ENCODE measurements at regions not wholly inside any gene's neighbourhood (a gene's known extent, or its start where the extent isn't known, plus 50 kb on each side); places are given as distances from the start of the nearest gene placed in this dataset.

GRCh38 chr16:64149756-64150155 is 972.1 kb downstream of the CDH11 start:
- Histone ChIP-seq H3K27ac (ENCODE audit: low read length) (no peak overlapping the region), H3K9me3 (ENCODE audit: control insufficient read depth, low read depth, low read length) (no peaks in the 10 kb centered on the region), H3K4me3 (ENCODE audit: low read length) (no peak overlapping the region), H3K9ac (ENCODE audit: low read length) (no peak overlapping the region), H3K27me3 (ENCODE audit: control insufficient read depth, insufficient read depth, low read length) (no peaks in the 10 kb centered on the region), H3K36me3 (ENCODE audit: control insufficient read depth, low read depth, low read length) (no peaks in the 10 kb centered on the region), H3K4me1 (ENCODE audit: control insufficient read depth, low read depth, low read length) (peaks cover 5% of the 10 kb centered on the region)

GRCh38 chr16:64148356-64148755 is 973.5 kb downstream of the CDH11 start:
- H3K27ac ChIP-seq (ENCODE audit: low read length) = no peak overlapping the region
- no peaks in the 10 kb centered on the region for H3K27me3 ChIP-seq (ENCODE audit: control insufficient read depth, insufficient read depth, low read length)
- H3K36me3 ChIP-seq (ENCODE audit: control insufficient read depth, low read depth, low read length) = no peaks in the 10 kb centered on the region
- H3K4me1 ChIP-seq (ENCODE audit: control insufficient read depth, low read depth, low read length) = peaks cover under 1% of the 10 kb centered on the region
- no peak overlapping the region for H3K4me3 ChIP-seq (ENCODE audit: low read length)
- no peak overlapping the region for H3K9ac ChIP-seq (ENCODE audit: low read length)
- no peaks in the 10 kb centered on the region for H3K9me3 ChIP-seq (ENCODE audit: control insufficient read depth, low read depth, low read length)

GRCh38 chr16:64147941-64148340 is 973.9 kb downstream of the CDH11 start:
- Histone ChIP-seq H3K36me3 (ENCODE audit: control insufficient read depth, low read depth, low read length) (no peaks in the 10 kb centered on the region), H3K27me3 (ENCODE audit: control insufficient read depth, insufficient read depth, low read length) (no peaks in the 10 kb centered on the region), H3K27ac (ENCODE audit: low read length) (no peak overlapping the region), H3K9ac (ENCODE audit: low read length) (no peak overlapping the region), H3K9me3 (ENCODE audit: control insufficient read depth, low read depth, low read length) (no peaks in the 10 kb centered on the region), H3K4me3 (ENCODE audit: low read length) (no peak overlapping the region), H3K4me1 (ENCODE audit: control insufficient read depth, low read depth, low read length) (no peaks in the 10 kb centered on the region)

GRCh38 chr16:64144617-64145016 is 977.2 kb downstream of the CDH11 start:
- H3K27ac ChIP-seq (ENCODE audit: low read length) = no peak overlapping the region
- H3K36me3 ChIP-seq (ENCODE audit: control insufficient read depth, low read depth, low read length) = no peaks in the 10 kb centered on the region
- H3K9ac ChIP-seq (ENCODE audit: low read length) = no peak overlapping the region
- H3K4me3 ChIP-seq (ENCODE audit: low read length) = no peak overlapping the region
- no peaks in the 10 kb centered on the region for H3K4me1 ChIP-seq (ENCODE audit: control insufficient read depth, low read depth, low read length)
- H3K9me3 ChIP-seq (ENCODE audit: control insufficient read depth, low read depth, low read length) = no peaks in the 10 kb centered on the region
- no peaks in the 10 kb centered on the region for H3K27me3 ChIP-seq (ENCODE audit: control insufficient read depth, insufficient read depth, low read length)

- no peak overlapping the region for H3K27ac ChIP-seq (ENCODE audit: low read length)
- H3K9ac ChIP-seq (ENCODE audit: low read length) = no peak overlapping the region
- H3K27me3 ChIP-seq (ENCODE audit: control insufficient read depth, insufficient read depth, low read length) = no peaks in the 10 kb centered on the region
- H3K4me1 ChIP-seq (ENCODE audit: control insufficient read depth, low read depth, low read length) = no peaks in the 10 kb centered on the region
- H3K36me3 ChIP-seq (ENCODE audit: control insufficient read depth, low read depth, low read length) = no peaks in the 10 kb centered on the region
- no peak overlapping the region for H3K4me3 ChIP-seq (ENCODE audit: low read length)
- no peaks in the 10 kb centered on the region for H3K9me3 ChIP-seq (ENCODE audit: control insufficient read depth, low read depth, low read length)
Measured at GRCh38 chr16:64138621-64139020, 983.2 kb downstream of the CDH11 start.

- H3K36me3 ChIP-seq (ENCODE audit: control insufficient read depth, low read depth, low read length) = no peaks in the 10 kb centered on the region
- no peaks in the 10 kb centered on the region for H3K9me3 ChIP-seq (ENCODE audit: control insufficient read depth, low read depth, low read length)
- H3K4me1 ChIP-seq (ENCODE audit: control insufficient read depth, low read depth, low read length) = no peaks in the 10 kb centered on the region
- no peak overlapping the region for H3K4me3 ChIP-seq (ENCODE audit: low read length)
- no peak overlapping the region for H3K27ac ChIP-seq (ENCODE audit: low read length)
- H3K9ac ChIP-seq (ENCODE audit: low read length) = no peak overlapping the region
- H3K27me3 ChIP-seq (ENCODE audit: control insufficient read depth, insufficient read depth, low read length) = no peaks in the 10 kb centered on the region
Measured at GRCh38 chr16:64138006-64138405, 983.9 kb downstream of the CDH11 start.

GRCh38 chr16:64136743-64137142 is 985.1 kb downstream of the CDH11 start:
- H3K36me3 ChIP-seq (ENCODE audit: control insufficient read depth, low read depth, low read length) = no peaks in the 10 kb centered on the region
- no peaks in the 10 kb centered on the region for H3K4me1 ChIP-seq (ENCODE audit: control insufficient read depth, low read depth, low read length)
- H3K27me3 ChIP-seq (ENCODE audit: control insufficient read depth, insufficient read depth, low read length) = no peaks in the 10 kb centered on the region
- no peak overlapping the region for H3K27ac ChIP-seq (ENCODE audit: low read length)
- no peak overlapping the region for H3K9ac ChIP-seq (ENCODE audit: low read length)
- no peak overlapping the region for H3K4me3 ChIP-seq (ENCODE audit: low read length)
- no peaks in the 10 kb centered on the region for H3K9me3 ChIP-seq (ENCODE audit: control insufficient read depth, low read depth, low read length)

GRCh38 chr16:64136314-64136713 is 985.5 kb downstream of the CDH11 start:
- Histone ChIP-seq H3K9me3 (ENCODE audit: control insufficient read depth, low read depth, low read length) (no peaks in the 10 kb centered on the region), H3K9ac (ENCODE audit: low read length) (no peak overlapping the region), H3K4me3 (ENCODE audit: low read length) (no peak overlapping the region), H3K4me1 (ENCODE audit: control insufficient read depth, low read depth, low read length) (no peaks in the 10 kb centered on the region), H3K27me3 (ENCODE audit: control insufficient read depth, insufficient read depth, low read length) (no peaks in the 10 kb centered on the region), H3K36me3 (ENCODE audit: control insufficient read depth, low read depth, low read length) (no peaks in the 10 kb centered on the region), H3K27ac (ENCODE audit: low read length) (no peak overlapping the region)

GRCh38 chr16:64133366-64133765 is 988.5 kb downstream of the CDH11 start:
- H3K4me1 ChIP-seq (ENCODE audit: control insufficient read depth, low read depth, low read length) = no peaks in the 10 kb centered on the region
- no peak overlapping the region for H3K27ac ChIP-seq (ENCODE audit: low read length)
- no peak overlapping the region for H3K9ac ChIP-seq (ENCODE audit: low read length)
- H3K4me3 ChIP-seq (ENCODE audit: low read length) = no peak overlapping the region
- H3K27me3 ChIP-seq (ENCODE audit: control insufficient read depth, insufficient read depth, low read length) = no peaks in the 10 kb centered on the region
- no peaks in the 10 kb centered on the region for H3K36me3 ChIP-seq (ENCODE audit: control insufficient read depth, low read depth, low read length)
- H3K9me3 ChIP-seq (ENCODE audit: control insufficient read depth, low read depth, low read length) = no peaks in the 10 kb centered on the region

GRCh38 chr16:64132759-64133361 is 989.0 kb downstream of the CDH11 start:
- Histone ChIP-seq H3K9me3 (ENCODE audit: control insufficient read depth, low read depth, low read length) (no peaks in the 10 kb centered on the region), H3K9ac (ENCODE audit: low read length) (no peak overlapping the region), H3K4me1 (ENCODE audit: control insufficient read depth, low read depth, low read length) (no peaks in the 10 kb centered on the region), H3K27ac (ENCODE audit: low read length) (no peak overlapping the region), H3K4me3 (ENCODE audit: low read length) (no peak overlapping the region), H3K27me3 (ENCODE audit: control insufficient read depth, insufficient read depth, low read length) (no peaks in the 10 kb centered on the region), H3K36me3 (ENCODE audit: control insufficient read depth, low read depth, low read length) (no peaks in the 10 kb centered on the region)

GRCh38 chr16:64132190-64132589 is 989.7 kb downstream of the CDH11 start:
- no peaks in the 10 kb centered on the region for H3K36me3 ChIP-seq (ENCODE audit: control insufficient read depth, low read depth, low read length)
- H3K4me1 ChIP-seq (ENCODE audit: control insufficient read depth, low read depth, low read length) = no peaks in the 10 kb centered on the region
- H3K9ac ChIP-seq (ENCODE audit: low read length) = no peak overlapping the region
- H3K9me3 ChIP-seq (ENCODE audit: control insufficient read depth, low read depth, low read length) = no peaks in the 10 kb centered on the region
- no peak overlapping the region for H3K27ac ChIP-seq (ENCODE audit: low read length)
- H3K4me3 ChIP-seq (ENCODE audit: low read length) = no peak overlapping the region
- no peaks in the 10 kb centered on the region for H3K27me3 ChIP-seq (ENCODE audit: control insufficient read depth, insufficient read depth, low read length)

- H3K4me3 ChIP-seq (ENCODE audit: low read length) = no peak overlapping the region
- no peaks in the 10 kb centered on the region for H3K27me3 ChIP-seq (ENCODE audit: control insufficient read depth, insufficient read depth, low read length)
- no peak overlapping the region for H3K27ac ChIP-seq (ENCODE audit: low read length)
- H3K9ac ChIP-seq (ENCODE audit: low read length) = no peak overlapping the region
- no peaks in the 10 kb centered on the region for H3K9me3 ChIP-seq (ENCODE audit: control insufficient read depth, low read depth, low read length)
- no peaks in the 10 kb centered on the region for H3K4me1 ChIP-seq (ENCODE audit: control insufficient read depth, low read depth, low read length)
- H3K36me3 ChIP-seq (ENCODE audit: control insufficient read depth, low read depth, low read length) = no peaks in the 10 kb centered on the region
Measured at GRCh38 chr16:64131423-64131822, 990.4 kb downstream of the CDH11 start.
